ENCODE measurements at regions not wholly inside any gene's neighbourhood (a gene's known extent, or its start where the extent isn't known, plus 50 kb on each side); places are given as distances from the start of the nearest gene placed in this dataset.

GRCh38 chr22:27335102-27335660, 466.4 kb downstream of the MN1 start:
- TF ChIP-seq CTCF (IDR thresholded peaks at IDR 0.05), result no peak
- TF ChIP-seq POLR2A (IDR thresholded peaks at IDR 0.05), result no peak
- TF ChIP-seq POLR2AphosphoS5 (IDR thresholded peaks at IDR 0.05; ENCODE audit: insufficient read depth in 1 of 2, low read depth in 1 of 2), result no peak

Measured in vagina (tissue), 2 donors.